Fibroblast of the aortic adventitia (primary cell): ENCODE measurements at regions not wholly inside any gene's neighbourhood (a gene's known extent, or its start where the extent isn't known, plus 50 kb on each side); places are given as distances from the start of the nearest gene placed in this dataset.

Experiments
- DNase-seq: peaks from one replicate; pipeline ENCODE4 v3.0.0-alpha.2; 2010; ENCODE audit warnings: low read depth
- H3K4me3 ChIP-seq: 2 replicates; pipeline ENCODE4 v1.5.1; 2011; ENCODE audit warnings: low read depth, mild to moderate bottlenecking, control low read depth, low read length, moderate library complexity
- CTCF ChIP-seq: IDR thresholded peaks from 2 replicates; pipeline ENCODE4 v1.5.1; 2011; ENCODE audit warnings: mild to moderate bottlenecking, low read length, control low read depth, inconsistent platforms; ENCODE audit not compliant: insufficient read depth

- DNase-seq, result no peak
- H3K4me3 ChIP-seq, result no peak overlapping the region
- no peak for TF ChIP-seq CTCF
Observed at GRCh38 chr7:156074084-156074483, 261.8 kb upstream of the SHH start.

GRCh38 chr7:156073366-156074052, 261.2 kb upstream of the SHH start:
- no peak overlapping the region for H3K4me3 ChIP-seq
- DNase-seq, result no peak
- TF ChIP-seq CTCF, result no peak

GRCh38 chr7:156071612-156072011, 259.3 kb upstream of the SHH start:
- no peak for TF ChIP-seq CTCF
- DNase-seq, result no peak

GRCh38 chr7:156069891-156070290, 257.6 kb upstream of the SHH start:
- TF ChIP-seq CTCF, result no peak
- DNase-seq, result no peak
- no peak overlapping the region for H3K4me3 ChIP-seq

More at GRCh38 chr7:156071612-156072011, 259.3 kb upstream of the SHH start:
- H3K4me3 ChIP-seq, result no peak overlapping the region

- no peak overlapping the region for H3K4me3 ChIP-seq
- TF ChIP-seq CTCF, result no peak
- no peak for DNase-seq
Observed at GRCh38 chr7:156067156-156067555, 254.9 kb upstream of the SHH start.

- TF ChIP-seq CTCF, result no peak
- no peak overlapping the region for H3K4me3 ChIP-seq
- DNase-seq, result no peak
Observed at GRCh38 chr7:156065400-156065799, 253.1 kb upstream of the SHH start.

- H3K4me3 ChIP-seq, result no peak overlapping the region
- no peak for TF ChIP-seq CTCF
- no peak for DNase-seq
Observed at GRCh38 chr7:156064971-156065386, 252.7 kb upstream of the SHH start.
